GM23338 (cell line): ENCODE measurements at regions not wholly inside any gene's neighbourhood (a gene's known extent, or its start where the extent isn't known, plus 50 kb on each side); places are given as distances from the start of the nearest gene placed in this dataset.

Source experiments
- ATAC-seq: fragments of 200-7000 bp; cut with Tn5 transposase; 3 replicates; pipeline ENCODE4 v1.9.1; 2020
- DNase-seq: peaks from one replicate; pipeline ENCODE4 v3.0.0-alpha.2; 2015; ENCODE audit warnings: low spot score
- H2AFZ ChIP-seq: fragments of 200-600 bp; sonication (generic); 2 replicates; pipeline ENCODE4 v1.8.0; 2016; ENCODE audit warnings: antibody characterized with exemption, mild to moderate bottlenecking, moderate library complexity
- H3F3A ChIP-seq: fragments of 200-600 bp; sonication (generic); replicated peaks from 2 replicates; pipeline ENCODE4 v1.8.0; 2017; ENCODE audit warnings: antibody characterized with exemption, mixed run types, low read depth
- H3K27ac ChIP-seq: fragments of 200-600 bp; sonication (generic); 2 replicates; pipeline ENCODE4 v1.6.1; 2016; ENCODE audit warnings: low read depth
- H3K27me3 ChIP-seq: fragments of 200-600 bp; sonication (generic); 2 replicates; pipeline ENCODE4 v1.8.0; 2016; ENCODE audit warnings: mild to moderate bottlenecking, mixed run types, moderate library complexity; ENCODE audit not compliant: insufficient read depth
- H3K36me3 ChIP-seq: fragments of 200-600 bp; sonication (generic); 2 replicates; pipeline ENCODE4 v1.8.0; 2016; ENCODE audit warnings: mild to moderate bottlenecking; ENCODE audit not compliant: insufficient read depth
- H3K4me1 ChIP-seq: fragments of 200-600 bp; sonication (generic); 2 replicates; pipeline ENCODE4 v1.8.0; 2016; ENCODE audit warnings: mild to moderate bottlenecking, moderate library complexity; ENCODE audit not compliant: insufficient read depth
- H3K4me2 ChIP-seq: fragments of 200-600 bp; sonication (generic); 2 replicates; pipeline ENCODE4 v1.7.1; 2017; ENCODE audit warnings: mixed run types
- H3K4me3 ChIP-seq: fragments of 200-600 bp; sonication (generic); 2 replicates; pipeline ENCODE4 v1.6.1; 2016; ENCODE audit warnings: mixed run types
- H3K79me2 ChIP-seq: fragments of 200-600 bp; sonication (generic); replicated peaks from 2 replicates; pipeline ENCODE4 v1.8.0; 2017; ENCODE audit warnings: mild to moderate bottlenecking; ENCODE audit not compliant: insufficient read depth
- H3K9me2 ChIP-seq: fragments of 200-600 bp; sonication (generic); 2 replicates; pipeline ENCODE4 v1.8.0; 2017; ENCODE audit not compliant: insufficient read depth
- H4K20me1 ChIP-seq: fragments of 200-600 bp; sonication (generic); replicated peaks from 2 replicates; pipeline ENCODE4 v1.8.0; 2017; ENCODE audit warnings: mild to moderate bottlenecking; ENCODE audit not compliant: insufficient read depth
- H3K27ac Mint-ChIP-seq: 2 replicates; pipeline ENCODE4 v1.8.0; 2020; ENCODE audit warnings: inconsistent platforms, mild to moderate bottlenecking, moderate library complexity, mixed read lengths
- H3K27me3 Mint-ChIP-seq: 3 replicates; pipeline ENCODE4 v1.8.0; 2022; ENCODE audit warnings: low read depth, mild to moderate bottlenecking, moderate library complexity, mixed read lengths, inconsistent platforms; ENCODE audit not compliant: insufficient read depth, poor library complexity
- H3K36me3 Mint-ChIP-seq: 3 replicates; pipeline ENCODE4 v1.8.0; 2021; ENCODE audit warnings: low read depth, mild to moderate bottlenecking, inconsistent platforms, moderate library complexity, mixed read lengths
- H3K4me1 Mint-ChIP-seq: 3 replicates; pipeline ENCODE4 v1.8.0; 2020; ENCODE audit warnings: mild to moderate bottlenecking, inconsistent platforms, mixed read lengths
- H3K4me3 Mint-ChIP-seq: 3 replicates; pipeline ENCODE4 v1.8.0; 2021; ENCODE audit warnings: moderate library complexity, mild to moderate bottlenecking, inconsistent platforms, mixed read lengths
- H3K9me3 Mint-ChIP-seq: 3 replicates; pipeline ENCODE4 v1.8.0; 2020; ENCODE audit warnings: moderate library complexity, mild to moderate bottlenecking, inconsistent platforms, mixed read lengths
- CREB1 ChIP-seq: fragments of 250-450 bp; sonication (Bioruptor Pico); IDR thresholded peaks from 2 replicates; pipeline ENCODE4 v1.5.0; 2020; ENCODE audit warnings: low read depth, mild to moderate bottlenecking, moderate library complexity
- EZH2 ChIP-seq: fragments of 200-600 bp; sonication (generic); IDR thresholded peaks from one replicate; pipeline ENCODE4 v1.8.0; 2017; ENCODE audit warnings: antibody characterized with exemption, mild to moderate bottlenecking, low read depth; ENCODE audit not compliant: unreplicated experiment
- EZH2phosphoT487 ChIP-seq: fragments of 200-600 bp; sonication (generic); IDR thresholded peaks from one replicate; pipeline ENCODE4 v1.8.1; 2018; ENCODE audit warnings: antibody characterized with exemption; ENCODE audit not compliant: unreplicated experiment
- JUNB ChIP-seq: IDR thresholded peaks from one replicate; pipeline ENCODE4 v1.6.1; 2016; ENCODE audit warnings: antibody characterized with exemption; ENCODE audit not compliant: unreplicated experiment
- NANOG ChIP-seq: IDR thresholded peaks from 2 replicates; pipeline ENCODE4 v1.6.1; 2016; ENCODE audit warnings: antibody characterized with exemption, borderline replicate concordance
- POLR2AphosphoS5 ChIP-seq: IDR thresholded peaks from 2 replicates; pipeline ENCODE4 v1.6.1; 2016; ENCODE audit warnings: antibody characterized with exemption, low read depth
- STAT1 ChIP-seq: IDR thresholded peaks from one replicate; pipeline ENCODE4 v1.6.1; 2016; ENCODE audit warnings: antibody characterized with exemption; ENCODE audit not compliant: unreplicated experiment
- ZNF114 ChIP-seq: fragments of 250-450 bp; sonication (Bioruptor Pico); IDR thresholded peaks from 2 replicates; pipeline ENCODE4 v1.5.0; 2020; ENCODE audit warnings: mild to moderate bottlenecking, moderate library complexity
- ZNF331 ChIP-seq: fragments of 250-450 bp; sonication (Bioruptor Pico); IDR thresholded peaks from 2 replicates; pipeline ENCODE4 v1.5.0; 2020; ENCODE audit warnings: low read depth, mild to moderate bottlenecking, moderate library complexity
- TF ChIP-seq, protein P1 (sequence below): IDR thresholded peaks from one replicate; pipeline ENCODE4 v1.6.1; 2018; ENCODE audit warnings: antibody characterized with exemption; ENCODE audit not compliant: unreplicated experiment
- TF ChIP-seq, protein P2 (sequence below): IDR thresholded peaks from 2 replicates; pipeline ENCODE4 v1.6.1; 2016; ENCODE audit warnings: antibody characterized with exemption
- TF ChIP-seq, protein P3 (sequence below), 2 experiments: fragments of 200-600 bp in 1 of 2; sonication (generic) in 1 of 2; conservative IDR thresholded peaks; 2 replicates each; pipeline versions ENCODE4 v1.5.1 to v1.6.1; 2016 to 2017; ENCODE audit warnings: antibody characterized with exemption in 2 of 2, low read depth in 2 of 2, mild to moderate bottlenecking in 2 of 2, moderate library complexity in 1 of 2
- TF ChIP-seq, protein P4 (sequence below): fragments of 250-450 bp; sonication (Bioruptor Pico); IDR thresholded peaks from 2 replicates; pipeline ENCODE4 v1.5.0; 2020; ENCODE audit warnings: mild to moderate bottlenecking, moderate library complexity

DNA sequence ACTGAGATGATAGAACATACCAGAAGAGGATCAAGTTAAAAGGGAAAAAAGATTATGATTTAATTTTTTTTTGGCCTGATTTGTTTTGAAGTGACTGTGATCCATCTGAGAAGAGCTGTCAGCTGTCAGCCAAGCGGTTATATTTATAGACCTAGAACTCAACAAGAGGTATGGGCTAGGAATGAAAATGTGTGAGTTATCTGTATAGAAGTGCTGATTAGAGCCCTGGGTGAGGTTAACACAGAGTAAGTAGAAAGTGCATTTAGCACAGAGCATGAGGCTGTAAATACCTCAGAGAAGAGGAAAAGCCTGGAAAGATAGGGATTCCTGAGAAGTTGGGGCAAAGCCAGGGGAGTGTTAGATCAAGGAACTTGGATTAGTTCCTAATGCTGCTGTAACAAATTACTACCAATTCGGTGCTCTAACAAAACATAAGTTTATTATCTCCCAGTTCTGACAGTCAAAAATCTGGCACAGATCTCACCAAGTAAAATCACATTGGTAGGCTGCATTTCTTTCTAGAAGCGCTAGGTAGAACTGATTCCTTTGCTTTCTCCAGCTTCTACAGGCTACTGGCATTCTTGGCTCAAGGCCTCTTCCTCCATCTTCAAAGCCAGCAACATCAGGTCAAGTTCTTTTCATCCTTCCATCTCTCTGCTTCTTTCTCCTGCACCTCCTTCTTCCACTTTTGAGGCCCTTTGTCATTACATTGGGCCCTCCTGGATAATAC is 197.4 kb upstream of the SPHKAP start:
- H3K36me3 Mint-ChIP-seq, result no peaks in the 10 kb centered on the region
- no peak for ATAC-seq
- H3K4me1 ChIP-seq, result no peaks in the 10 kb centered on the region
- no peaks in the 10 kb centered on the region for H3K36me3 ChIP-seq
- H4K20me1 ChIP-seq, result no peaks in the 10 kb centered on the region
- TF ChIP-seq EZH2phosphoT487 (no peak), STAT1 (no peak), CREB1 (CRISPR knock-in tag) (no peak), EZH2 (no peak), POLR2AphosphoS5 (no peak), ZNF331 (CRISPR knock-in tag) (no peak), JUNB (no peak), NANOG (no peak), ZNF114 (CRISPR knock-in tag) (no peak)
- TF ChIP-seq, protein P1, sequence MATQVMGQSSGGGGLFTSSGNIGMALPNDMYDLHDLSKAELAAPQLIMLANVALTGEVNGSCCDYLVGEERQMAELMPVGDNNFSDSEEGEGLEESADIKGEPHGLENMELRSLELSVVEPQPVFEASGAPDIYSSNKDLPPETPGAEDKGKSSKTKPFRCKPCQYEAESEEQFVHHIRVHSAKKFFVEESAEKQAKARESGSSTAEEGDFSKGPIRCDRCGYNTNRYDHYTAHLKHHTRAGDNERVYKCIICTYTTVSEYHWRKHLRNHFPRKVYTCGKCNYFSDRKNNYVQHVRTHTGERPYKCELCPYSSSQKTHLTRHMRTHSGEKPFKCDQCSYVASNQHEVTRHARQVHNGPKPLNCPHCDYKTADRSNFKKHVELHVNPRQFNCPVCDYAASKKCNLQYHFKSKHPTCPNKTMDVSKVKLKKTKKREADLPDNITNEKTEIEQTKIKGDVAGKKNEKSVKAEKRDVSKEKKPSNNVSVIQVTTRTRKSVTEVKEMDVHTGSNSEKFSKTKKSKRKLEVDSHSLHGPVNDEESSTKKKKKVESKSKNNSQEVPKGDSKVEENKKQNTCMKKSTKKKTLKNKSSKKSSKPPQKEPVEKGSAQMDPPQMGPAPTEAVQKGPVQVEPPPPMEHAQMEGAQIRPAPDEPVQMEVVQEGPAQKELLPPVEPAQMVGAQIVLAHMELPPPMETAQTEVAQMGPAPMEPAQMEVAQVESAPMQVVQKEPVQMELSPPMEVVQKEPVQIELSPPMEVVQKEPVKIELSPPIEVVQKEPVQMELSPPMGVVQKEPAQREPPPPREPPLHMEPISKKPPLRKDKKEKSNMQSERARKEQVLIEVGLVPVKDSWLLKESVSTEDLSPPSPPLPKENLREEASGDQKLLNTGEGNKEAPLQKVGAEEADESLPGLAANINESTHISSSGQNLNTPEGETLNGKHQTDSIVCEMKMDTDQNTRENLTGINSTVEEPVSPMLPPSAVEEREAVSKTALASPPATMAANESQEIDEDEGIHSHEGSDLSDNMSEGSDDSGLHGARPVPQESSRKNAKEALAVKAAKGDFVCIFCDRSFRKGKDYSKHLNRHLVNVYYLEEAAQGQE, result no peak
- TF ChIP-seq, protein P2, sequence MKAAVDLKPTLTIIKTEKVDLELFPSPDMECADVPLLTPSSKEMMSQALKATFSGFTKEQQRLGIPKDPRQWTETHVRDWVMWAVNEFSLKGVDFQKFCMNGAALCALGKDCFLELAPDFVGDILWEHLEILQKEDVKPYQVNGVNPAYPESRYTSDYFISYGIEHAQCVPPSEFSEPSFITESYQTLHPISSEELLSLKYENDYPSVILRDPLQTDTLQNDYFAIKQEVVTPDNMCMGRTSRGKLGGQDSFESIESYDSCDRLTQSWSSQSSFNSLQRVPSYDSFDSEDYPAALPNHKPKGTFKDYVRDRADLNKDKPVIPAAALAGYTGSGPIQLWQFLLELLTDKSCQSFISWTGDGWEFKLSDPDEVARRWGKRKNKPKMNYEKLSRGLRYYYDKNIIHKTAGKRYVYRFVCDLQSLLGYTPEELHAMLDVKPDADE, result no peak
- TF ChIP-seq, protein P3, sequence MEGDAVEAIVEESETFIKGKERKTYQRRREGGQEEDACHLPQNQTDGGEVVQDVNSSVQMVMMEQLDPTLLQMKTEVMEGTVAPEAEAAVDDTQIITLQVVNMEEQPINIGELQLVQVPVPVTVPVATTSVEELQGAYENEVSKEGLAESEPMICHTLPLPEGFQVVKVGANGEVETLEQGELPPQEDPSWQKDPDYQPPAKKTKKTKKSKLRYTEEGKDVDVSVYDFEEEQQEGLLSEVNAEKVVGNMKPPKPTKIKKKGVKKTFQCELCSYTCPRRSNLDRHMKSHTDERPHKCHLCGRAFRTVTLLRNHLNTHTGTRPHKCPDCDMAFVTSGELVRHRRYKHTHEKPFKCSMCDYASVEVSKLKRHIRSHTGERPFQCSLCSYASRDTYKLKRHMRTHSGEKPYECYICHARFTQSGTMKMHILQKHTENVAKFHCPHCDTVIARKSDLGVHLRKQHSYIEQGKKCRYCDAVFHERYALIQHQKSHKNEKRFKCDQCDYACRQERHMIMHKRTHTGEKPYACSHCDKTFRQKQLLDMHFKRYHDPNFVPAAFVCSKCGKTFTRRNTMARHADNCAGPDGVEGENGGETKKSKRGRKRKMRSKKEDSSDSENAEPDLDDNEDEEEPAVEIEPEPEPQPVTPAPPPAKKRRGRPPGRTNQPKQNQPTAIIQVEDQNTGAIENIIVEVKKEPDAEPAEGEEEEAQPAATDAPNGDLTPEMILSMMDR (conservative IDR thresholded peaks at IDR 0.05; ENCODE audit: low read depth in 2 of 2), result no peak
- TF ChIP-seq, protein P4, sequence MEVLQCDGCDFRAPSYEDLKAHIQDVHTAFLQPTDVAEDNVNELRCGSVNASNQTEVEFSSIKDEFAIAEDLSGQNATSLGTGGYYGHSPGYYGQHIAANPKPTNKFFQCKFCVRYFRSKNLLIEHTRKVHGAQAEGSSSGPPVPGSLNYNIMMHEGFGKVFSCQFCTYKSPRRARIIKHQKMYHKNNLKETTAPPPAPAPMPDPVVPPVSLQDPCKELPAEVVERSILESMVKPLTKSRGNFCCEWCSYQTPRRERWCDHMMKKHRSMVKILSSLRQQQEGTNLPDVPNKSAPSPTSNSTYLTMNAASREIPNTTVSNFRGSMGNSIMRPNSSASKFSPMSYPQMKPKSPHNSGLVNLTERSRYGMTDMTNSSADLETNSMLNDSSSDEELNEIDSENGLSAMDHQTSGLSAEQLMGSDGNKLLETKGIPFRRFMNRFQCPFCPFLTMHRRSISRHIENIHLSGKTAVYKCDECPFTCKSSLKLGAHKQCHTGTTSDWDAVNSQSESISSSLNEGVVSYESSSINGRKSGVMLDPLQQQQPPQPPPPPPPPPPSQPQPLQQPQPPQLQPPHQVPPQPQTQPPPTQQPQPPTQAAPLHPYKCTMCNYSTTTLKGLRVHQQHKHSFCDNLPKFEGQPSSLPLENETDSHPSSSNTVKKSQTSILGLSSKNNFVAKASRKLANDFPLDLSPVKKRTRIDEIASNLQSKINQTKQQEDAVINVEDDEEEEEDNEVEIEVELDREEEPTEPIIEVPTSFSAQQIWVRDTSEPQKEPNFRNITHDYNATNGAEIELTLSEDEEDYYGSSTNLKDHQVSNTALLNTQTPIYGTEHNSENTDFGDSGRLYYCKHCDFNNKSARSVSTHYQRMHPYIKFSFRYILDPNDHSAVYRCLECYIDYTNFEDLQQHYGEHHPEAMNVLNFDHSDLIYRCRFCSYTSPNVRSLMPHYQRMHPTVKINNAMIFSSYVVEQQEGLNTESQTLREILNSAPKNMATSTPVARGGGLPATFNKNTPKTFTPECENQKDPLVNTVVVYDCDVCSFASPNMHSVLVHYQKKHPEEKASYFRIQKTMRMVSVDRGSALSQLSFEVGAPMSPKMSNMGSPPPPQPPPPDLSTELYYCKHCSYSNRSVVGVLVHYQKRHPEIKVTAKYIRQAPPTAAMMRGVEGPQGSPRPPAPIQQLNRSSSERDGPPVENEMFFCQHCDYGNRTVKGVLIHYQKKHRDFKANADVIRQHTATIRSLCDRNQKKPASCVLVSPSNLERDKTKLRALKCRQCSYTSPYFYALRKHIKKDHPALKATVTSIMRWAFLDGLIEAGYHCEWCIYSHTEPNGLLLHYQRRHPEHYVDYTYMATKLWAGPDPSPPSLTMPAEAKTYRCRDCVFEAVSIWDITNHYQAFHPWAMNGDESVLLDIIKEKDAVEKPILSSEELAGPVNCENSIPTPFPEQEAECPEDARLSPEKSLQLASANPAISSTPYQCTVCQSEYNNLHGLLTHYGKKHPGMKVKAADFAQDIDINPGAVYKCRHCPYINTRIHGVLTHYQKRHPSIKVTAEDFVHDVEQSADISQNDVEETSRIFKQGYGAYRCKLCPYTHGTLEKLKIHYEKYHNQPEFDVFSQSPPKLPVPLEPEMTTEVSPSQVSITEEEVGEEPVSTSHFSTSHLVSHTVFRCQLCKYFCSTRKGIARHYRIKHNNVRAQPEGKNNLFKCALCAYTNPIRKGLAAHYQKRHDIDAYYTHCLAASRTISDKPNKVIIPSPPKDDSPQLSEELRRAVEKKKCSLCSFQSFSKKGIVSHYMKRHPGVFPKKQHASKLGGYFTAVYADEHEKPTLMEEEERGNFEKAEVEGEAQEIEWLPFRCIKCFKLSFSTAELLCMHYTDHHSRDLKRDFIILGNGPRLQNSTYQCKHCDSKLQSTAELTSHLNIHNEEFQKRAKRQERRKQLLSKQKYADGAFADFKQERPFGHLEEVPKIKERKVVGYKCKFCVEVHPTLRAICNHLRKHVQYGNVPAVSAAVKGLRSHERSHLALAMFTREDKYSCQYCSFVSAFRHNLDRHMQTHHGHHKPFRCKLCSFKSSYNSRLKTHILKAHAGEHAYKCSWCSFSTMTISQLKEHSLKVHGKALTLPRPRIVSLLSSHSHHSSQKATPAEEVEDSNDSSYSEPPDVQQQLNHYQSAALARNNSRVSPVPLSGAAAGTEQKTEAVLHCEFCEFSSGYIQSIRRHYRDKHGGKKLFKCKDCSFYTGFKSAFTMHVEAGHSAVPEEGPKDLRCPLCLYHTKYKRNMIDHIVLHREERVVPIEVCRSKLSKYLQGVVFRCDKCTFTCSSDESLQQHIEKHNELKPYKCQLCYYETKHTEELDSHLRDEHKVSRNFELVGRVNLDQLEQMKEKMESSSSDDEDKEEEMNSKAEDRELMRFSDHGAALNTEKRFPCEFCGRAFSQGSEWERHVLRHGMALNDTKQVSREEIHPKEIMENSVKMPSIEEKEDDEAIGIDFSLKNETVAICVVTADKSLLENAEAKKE (CRISPR knock-in tag), result no peak
- no peak overlapping the region for H3K4me3 ChIP-seq
- no peaks in the 10 kb centered on the region for H3K79me2 ChIP-seq
- H3K27ac Mint-ChIP-seq, result no peak overlapping the region
- no peaks in the 10 kb centered on the region for H3K9me2 ChIP-seq
- H3K27me3 ChIP-seq, result no peaks in the 10 kb centered on the region
- H3K4me2 ChIP-seq, result no peak overlapping the region
- DNase-seq, result no peak
- no peak overlapping the region for H2AFZ ChIP-seq
- no peaks in the 10 kb centered on the region for H3K9me3 Mint-ChIP-seq
- H3F3A ChIP-seq, result no peaks in the 10 kb centered on the region
- no peak overlapping the region for H3K27ac ChIP-seq
- H3K4me1 Mint-ChIP-seq, result no peaks in the 10 kb centered on the region; the same call in 2 of the 3 replicates
- H3K27me3 Mint-ChIP-seq, result peaks cover under 1% of the 10 kb centered on the region
- H3K4me3 Mint-ChIP-seq, result no peak overlapping the region
